HepG2 (cell line): ENCODE measurements at regions not wholly inside any gene's neighbourhood (a gene's known extent, or its start where the extent isn't known, plus 50 kb on each side); places are given as distances from the start of the nearest gene placed in this dataset.

Experiments used
- ARNTL ChIP-seq: sonication (generic); formaldehyde crosslinking; IDR thresholded peaks from 2 replicates; pipeline ENCODE4 v1.4.0; 2020; ENCODE audit warnings: mild to moderate bottlenecking, missing genetic modification reagents
- CAMTA2 ChIP-seq: sonication (generic); formaldehyde crosslinking; IDR thresholded peaks from 2 replicates; pipeline ENCODE4 v1.4.0; 2020; ENCODE audit warnings: mild to moderate bottlenecking, missing genetic modification reagents, borderline replicate concordance
- CSRNP2 ChIP-seq: sonication (generic); formaldehyde crosslinking; conservative IDR thresholded peaks from 2 replicates; pipeline ENCODE4 v1.8.0; 2022; ENCODE audit warnings: low read depth, missing genetic modification reagents
- DR1 ChIP-seq: sonication (generic); formaldehyde crosslinking; IDR thresholded peaks from 2 replicates; pipeline ENCODE4 v1.8.0; 2021; ENCODE audit warnings: mild to moderate bottlenecking, missing genetic modification reagents, inconsistent platforms
- FOXC1 ChIP-seq: sonication (generic); formaldehyde crosslinking; IDR thresholded peaks from 2 replicates; pipeline ENCODE4 v1.8.0; 2022; ENCODE audit warnings: mild to moderate bottlenecking, missing genetic modification reagents, borderline replicate concordance
- FOXO4 ChIP-seq: sonication (generic); formaldehyde crosslinking; conservative IDR thresholded peaks from 2 replicates; pipeline ENCODE4 v1.8.1; 2023; ENCODE audit warnings: missing genetic modification reagents
- GLMP ChIP-seq: sonication (generic); formaldehyde crosslinking; IDR thresholded peaks from 2 replicates; pipeline ENCODE4 v1.9.0; 2021; ENCODE audit warnings: missing genetic modification reagents, mild to moderate bottlenecking, borderline replicate concordance
- MAFG ChIP-seq: sonication (generic); formaldehyde crosslinking; IDR thresholded peaks from 2 replicates; pipeline ENCODE4 v1.5.1; 2020; ENCODE audit warnings: mild to moderate bottlenecking, missing genetic modification reagents
- NCOA2 ChIP-seq: sonication (generic); formaldehyde crosslinking; IDR thresholded peaks from 2 replicates; pipeline ENCODE4 v1.8.0; 2022; ENCODE audit warnings: inconsistent platforms
- POGK ChIP-seq: sonication (generic); formaldehyde crosslinking; conservative IDR thresholded peaks from 2 replicates; pipeline ENCODE4 v1.8.0; 2022; ENCODE audit warnings: mild to moderate bottlenecking, moderate library complexity, missing genetic modification reagents
- SNRNP70 ChIP-seq: fragments of 200-400 bp; formaldehyde crosslinking; IDR thresholded peaks from 2 replicates; pipeline ENCODE4 v1.6.1; 2017; ENCODE audit warnings: mild to moderate bottlenecking, low read depth, low read length, moderate library complexity
- ZNF318 ChIP-seq: sonication (generic); formaldehyde crosslinking; IDR thresholded peaks from 2 replicates; pipeline ENCODE4 v1.4.0; 2020; ENCODE audit warnings: mild to moderate bottlenecking, missing genetic modification reagents
- ZNF354B ChIP-seq: sonication (generic); formaldehyde crosslinking; IDR thresholded peaks from 2 replicates; pipeline ENCODE4 v1.8.0; 2022; ENCODE audit warnings: mild to moderate bottlenecking, missing genetic modification reagents
- ZNF441 ChIP-seq: sonication (generic); formaldehyde crosslinking; IDR thresholded peaks from 2 replicates; pipeline ENCODE4 v1.7.0; 2021; ENCODE audit warnings: missing genetic modification reagents, borderline replicate concordance
- ZNF607 ChIP-seq: sonication (generic); formaldehyde crosslinking; IDR thresholded peaks from 2 replicates; pipeline ENCODE4 v1.5.1; 2020; ENCODE audit warnings: missing genetic modification reagents, mild to moderate bottlenecking, borderline replicate concordance

GRCh38 chr10:25080880-25081581 is 64.6 kb downstream of the THNSL1 start (continued):
- TF ChIP-seq CAMTA2 (no peak), ZNF441 (CRISPR knock-in tag) (no peak), GLMP (CRISPR knock-in tag) (no peak), ZNF354B (no peak), NCOA2 (CRISPR knock-in tag) (peak; percentile 61), ZNF607 (CRISPR knock-in tag) (no peak; the same call in 1 of the 2 replicates), POGK (CRISPR knock-in tag) (no peak), CSRNP2 (no peak), SNRNP70 (no peak), MAFG (no peak), ZNF318 (no peak), ARNTL (CRISPR knock-in tag) (no peak), FOXO4 (CRISPR knock-in tag) (no peak), DR1 (CRISPR knock-in tag) (no peak), FOXC1 (no peak)
